ENCODE measurements at regions not wholly inside any gene's neighbourhood (a gene's known extent, or its start where the extent isn't known, plus 50 kb on each side); places are given as distances from the start of the nearest gene placed in this dataset.

DNA sequence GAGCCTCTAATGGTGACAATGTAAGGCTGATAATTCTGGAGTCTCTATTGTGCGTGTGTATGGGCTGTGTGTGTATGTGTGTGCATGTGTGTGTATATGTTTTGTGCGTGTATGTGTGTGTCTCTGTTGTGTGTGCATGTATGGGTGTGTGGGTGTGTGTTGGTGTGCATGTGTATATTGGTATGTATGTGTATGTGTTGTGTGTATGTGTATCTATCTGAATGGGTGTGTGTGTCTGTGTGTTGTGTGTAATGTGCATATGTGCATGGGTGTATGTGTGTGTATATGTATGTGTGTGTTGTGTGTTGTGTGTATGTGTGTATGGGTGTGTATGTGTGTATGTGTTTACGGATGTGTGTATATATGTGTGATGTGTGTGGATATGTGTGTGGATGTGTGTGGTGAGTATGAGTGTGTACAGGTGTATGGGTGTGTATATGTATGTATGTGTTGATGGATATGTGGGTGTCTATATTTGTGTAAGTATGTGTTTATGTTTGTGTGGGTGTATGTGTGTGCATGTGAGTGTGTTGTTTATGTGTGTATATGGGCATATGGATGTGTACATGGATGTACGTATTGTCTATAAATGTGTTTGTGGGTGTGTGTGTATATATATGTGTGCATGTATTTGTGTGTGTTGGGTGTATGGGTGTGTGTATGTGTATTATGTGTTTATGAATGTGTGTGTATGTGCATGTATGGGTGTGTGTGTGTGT is 366.7 kb downstream of the UQCRFS1 start:
- H4K5ac ChIP-seq (ENCODE audit: insufficient read length, low read depth, low read length), result no peak overlapping the region
- H3K18ac ChIP-seq (ENCODE audit: insufficient read length, low read depth, low read length), result no peak overlapping the region
- H3K14ac ChIP-seq (ENCODE audit: insufficient read depth, low read length), result no peak overlapping the region
- H3K56ac ChIP-seq (ENCODE audit: insufficient read length, low read depth, low read length), result no peak overlapping the region
- no peak overlapping the region for H3K4ac ChIP-seq (ENCODE audit: low read depth, low read length)
- 100% methylated on average over 2 of the region's 4 CpGs for WGBS (ENCODE audit: extremely low coverage, insufficient read length, low lambda C conversion rate)
- H3K27me3 Mint-ChIP-seq (ENCODE audit: low read depth), result peaks cover 3% of the 10 kb centered on the region
- H2BK5ac ChIP-seq (ENCODE audit: insufficient read length, low read length), result no peak overlapping the region
- no peak overlapping the region for H2AFZ ChIP-seq (ENCODE audit: low read length)
- H3K9me3 Mint-ChIP-seq, result peaks cover 0 to 8% of the 10 kb centered on the region in 2 experiments; a peak in 1 of 5 replicates
- no peaks in the 10 kb centered on the region for H3K27me3 ChIP-seq (ENCODE audit: insufficient read depth, low read length)
- no peaks in the 10 kb centered on the region; a peak in 1 of 7 replicates for H3K36me3 Mint-ChIP-seq (ENCODE audit: insufficient read depth in 1 of 3, low read depth in 3 of 3)
- H3K4me1 ChIP-seq (ENCODE audit: insufficient read depth, low read length), result no peaks in the 10 kb centered on the region; the same call in 1 of the 2 replicates
- no peak overlapping the region for H3K23ac ChIP-seq (ENCODE audit: insufficient read length, low read depth, low read length)
- H3K4me2 ChIP-seq (ENCODE audit: insufficient read depth, insufficient read length, low read length), result no peak overlapping the region
- H3K9ac ChIP-seq (ENCODE audit: extremely low read depth, insufficient read length, low read length), result no peak overlapping the region
- no peak for DNase-seq
- H3K23me2 ChIP-seq (ENCODE audit: insufficient read length, low read depth, low read length, poor library complexity, severe bottlenecking), result no peaks in the 10 kb centered on the region
- H3K4me3 Mint-ChIP-seq, result no peak overlapping the region
- TF ChIP-seq, protein P1, sequence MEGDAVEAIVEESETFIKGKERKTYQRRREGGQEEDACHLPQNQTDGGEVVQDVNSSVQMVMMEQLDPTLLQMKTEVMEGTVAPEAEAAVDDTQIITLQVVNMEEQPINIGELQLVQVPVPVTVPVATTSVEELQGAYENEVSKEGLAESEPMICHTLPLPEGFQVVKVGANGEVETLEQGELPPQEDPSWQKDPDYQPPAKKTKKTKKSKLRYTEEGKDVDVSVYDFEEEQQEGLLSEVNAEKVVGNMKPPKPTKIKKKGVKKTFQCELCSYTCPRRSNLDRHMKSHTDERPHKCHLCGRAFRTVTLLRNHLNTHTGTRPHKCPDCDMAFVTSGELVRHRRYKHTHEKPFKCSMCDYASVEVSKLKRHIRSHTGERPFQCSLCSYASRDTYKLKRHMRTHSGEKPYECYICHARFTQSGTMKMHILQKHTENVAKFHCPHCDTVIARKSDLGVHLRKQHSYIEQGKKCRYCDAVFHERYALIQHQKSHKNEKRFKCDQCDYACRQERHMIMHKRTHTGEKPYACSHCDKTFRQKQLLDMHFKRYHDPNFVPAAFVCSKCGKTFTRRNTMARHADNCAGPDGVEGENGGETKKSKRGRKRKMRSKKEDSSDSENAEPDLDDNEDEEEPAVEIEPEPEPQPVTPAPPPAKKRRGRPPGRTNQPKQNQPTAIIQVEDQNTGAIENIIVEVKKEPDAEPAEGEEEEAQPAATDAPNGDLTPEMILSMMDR (conservative IDR thresholded peaks at IDR 0.05), result no peak
- H3K27ac Mint-ChIP-seq, result no peak overlapping the region
- H3K4me1 Mint-ChIP-seq, result peaks cover 10% of the 10 kb centered on the region in 2 experiments
- no peak overlapping the region for H3T11ph ChIP-seq (ENCODE audit: low read length)
- no peak overlapping the region for H2BK20ac ChIP-seq (ENCODE audit: low read depth, low read length, poor library complexity, severe bottlenecking)
- H2BK12ac ChIP-seq (ENCODE audit: insufficient read length, low read depth, low read length), result no peak overlapping the region
- H3K79me1 ChIP-seq (ENCODE audit: insufficient read depth, low read depth, low read length, poor library complexity, severe bottlenecking), result no peaks in the 10 kb centered on the region
- H3K27ac ChIP-seq (ENCODE audit: insufficient read length, low read depth, low read length), result no peak overlapping the region
- H2BK120ac ChIP-seq (ENCODE audit: low read depth, low read length, poor library complexity, severe bottlenecking), result no peak overlapping the region
- no peak overlapping the region for H4K8ac ChIP-seq (replicated peaks; ENCODE audit: insufficient read length, low read depth, low read length)
- no peak overlapping the region for H2BK15ac ChIP-seq (ENCODE audit: low read depth, low read length)
- no peaks in the 10 kb centered on the region for H3K9me3 ChIP-seq (ENCODE audit: control insufficient read depth, low read depth, low read length)
- H2AK5ac ChIP-seq (ENCODE audit: insufficient read length, low read length), result no peak overlapping the region
- no peaks in the 10 kb centered on the region for H4K20me1 ChIP-seq (ENCODE audit: control insufficient read depth, insufficient read depth, insufficient read length)
- H4K91ac ChIP-seq (ENCODE audit: insufficient read length, low read depth, low read length), result no peak overlapping the region
- no peaks in the 10 kb centered on the region for H3K79me2 ChIP-seq (ENCODE audit: insufficient read depth, low read length)
